Astrocyte of the spinal cord (primary cell): ENCODE measurements at regions not wholly inside any gene's neighbourhood (a gene's known extent, or its start where the extent isn't known, plus 50 kb on each side); places are given as distances from the start of the nearest gene placed in this dataset.

Experiments used
- DNase-seq: peaks from one replicate; pipeline ENCODE4 v3.0.0; 2011; ENCODE audit warnings: low read depth, low spot score
- H3K4me3 ChIP-seq: 2 replicates; pipeline ENCODE4 v1.5.1; 2011; ENCODE audit warnings: low read depth, mild to moderate bottlenecking, low read length, moderate library complexity
- in situ Hi-C: cut with HindIII; loops from 2 replicates; pipeline ENCODE4 v1.10.0; 2017; ENCODE audit warnings: low sequenced_read_pairs
- TF ChIP-seq, protein P1 (sequence below): IDR thresholded peaks from 2 replicates; pipeline ENCODE4 v1.5.1; 2012; ENCODE audit warnings: low read depth, mild to moderate bottlenecking, low read length, inconsistent platforms

DNA sequence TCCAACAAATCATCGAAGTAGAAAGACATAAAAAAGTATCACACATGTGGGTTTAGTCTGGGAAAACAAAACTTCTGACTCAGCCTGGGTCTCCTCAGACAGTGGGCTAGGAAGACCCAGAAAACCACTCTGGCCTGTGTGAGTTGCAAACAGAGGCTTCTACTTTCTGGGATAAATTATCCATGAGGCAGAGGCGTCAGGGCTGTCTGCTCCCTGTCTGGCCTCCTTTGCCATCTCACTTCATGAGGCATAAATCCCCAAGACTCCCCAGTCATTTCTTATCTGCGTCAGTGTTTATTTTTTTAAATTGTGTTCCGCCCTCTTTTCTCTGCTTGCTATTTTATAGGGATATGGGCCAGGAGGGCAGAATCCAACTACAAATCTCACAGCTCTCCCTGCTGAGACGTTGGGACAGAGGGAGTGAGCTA lies 80.6 kb upstream of the TRABD2B start:
- no peak for DNase-seq
- in situ Hi-C loops = no loop called here
- H3K4me3 ChIP-seq = no peak overlapping the region
- TF ChIP-seq, protein P1, sequence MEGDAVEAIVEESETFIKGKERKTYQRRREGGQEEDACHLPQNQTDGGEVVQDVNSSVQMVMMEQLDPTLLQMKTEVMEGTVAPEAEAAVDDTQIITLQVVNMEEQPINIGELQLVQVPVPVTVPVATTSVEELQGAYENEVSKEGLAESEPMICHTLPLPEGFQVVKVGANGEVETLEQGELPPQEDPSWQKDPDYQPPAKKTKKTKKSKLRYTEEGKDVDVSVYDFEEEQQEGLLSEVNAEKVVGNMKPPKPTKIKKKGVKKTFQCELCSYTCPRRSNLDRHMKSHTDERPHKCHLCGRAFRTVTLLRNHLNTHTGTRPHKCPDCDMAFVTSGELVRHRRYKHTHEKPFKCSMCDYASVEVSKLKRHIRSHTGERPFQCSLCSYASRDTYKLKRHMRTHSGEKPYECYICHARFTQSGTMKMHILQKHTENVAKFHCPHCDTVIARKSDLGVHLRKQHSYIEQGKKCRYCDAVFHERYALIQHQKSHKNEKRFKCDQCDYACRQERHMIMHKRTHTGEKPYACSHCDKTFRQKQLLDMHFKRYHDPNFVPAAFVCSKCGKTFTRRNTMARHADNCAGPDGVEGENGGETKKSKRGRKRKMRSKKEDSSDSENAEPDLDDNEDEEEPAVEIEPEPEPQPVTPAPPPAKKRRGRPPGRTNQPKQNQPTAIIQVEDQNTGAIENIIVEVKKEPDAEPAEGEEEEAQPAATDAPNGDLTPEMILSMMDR = no peak

DNA sequence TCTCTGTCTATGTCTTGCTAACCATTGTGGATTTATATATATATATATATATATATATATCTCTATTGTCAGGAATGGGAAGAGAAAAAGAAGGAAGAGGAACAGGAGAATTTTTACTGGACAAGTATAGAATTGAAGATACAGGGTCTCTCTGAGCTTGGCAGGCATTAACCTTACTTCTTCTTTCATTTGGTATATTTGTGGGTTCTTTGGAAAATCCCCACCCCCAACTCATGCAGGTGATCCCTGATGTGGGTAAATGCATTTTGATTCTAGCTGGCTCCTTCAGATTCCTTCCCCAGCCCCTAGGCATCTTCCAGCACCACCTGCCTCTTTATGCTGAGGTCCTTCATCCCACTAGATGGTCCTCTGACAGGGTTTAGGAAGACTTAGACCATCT lies 78.8 kb upstream of the TRABD2B start:
- in situ Hi-C loops = no loop called here
- no peak overlapping the region for H3K4me3 ChIP-seq
- DNase-seq = no peak
- TF ChIP-seq, protein P1 = no peak

DNA sequence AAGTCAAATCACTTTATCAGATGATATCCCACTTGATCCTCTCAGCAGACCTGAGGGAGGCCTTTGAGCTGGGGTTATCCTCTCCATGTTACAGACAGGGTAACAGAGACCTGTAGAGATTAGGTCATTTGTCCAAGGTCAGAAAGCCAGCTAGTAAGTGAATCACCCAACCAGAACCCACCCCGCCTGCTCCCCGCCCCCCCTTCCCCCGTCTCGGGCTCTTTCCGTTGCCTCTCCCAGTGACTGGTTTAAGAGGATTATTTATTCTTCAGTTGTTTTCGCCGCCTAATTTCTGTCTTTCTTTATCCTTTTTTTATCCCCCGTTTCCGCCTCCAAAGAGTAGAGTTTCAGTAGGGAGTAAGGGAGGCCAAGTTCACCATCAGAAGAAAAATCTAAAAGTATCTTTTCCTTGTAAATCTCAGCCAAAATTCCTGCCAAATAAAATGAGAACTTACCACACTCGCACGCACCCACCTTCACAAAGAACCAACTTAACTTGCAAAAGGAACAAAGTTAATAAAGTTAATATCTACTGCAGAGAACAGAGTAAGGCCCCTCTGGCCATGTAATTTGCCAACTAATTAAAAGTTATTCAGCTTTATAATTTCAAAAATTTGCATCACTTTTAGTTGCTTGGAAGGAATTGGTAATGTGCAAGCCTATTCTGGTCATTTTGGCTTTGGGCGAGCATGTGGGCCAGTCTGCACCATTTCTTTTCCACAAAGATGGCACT lies 76.8 kb upstream of the TRABD2B start:
- in situ Hi-C loops = no loop called here
- H3K4me3 ChIP-seq = no peak overlapping the region
- DNase-seq = no peak
- TF ChIP-seq, protein P1 = no peak

DNA sequence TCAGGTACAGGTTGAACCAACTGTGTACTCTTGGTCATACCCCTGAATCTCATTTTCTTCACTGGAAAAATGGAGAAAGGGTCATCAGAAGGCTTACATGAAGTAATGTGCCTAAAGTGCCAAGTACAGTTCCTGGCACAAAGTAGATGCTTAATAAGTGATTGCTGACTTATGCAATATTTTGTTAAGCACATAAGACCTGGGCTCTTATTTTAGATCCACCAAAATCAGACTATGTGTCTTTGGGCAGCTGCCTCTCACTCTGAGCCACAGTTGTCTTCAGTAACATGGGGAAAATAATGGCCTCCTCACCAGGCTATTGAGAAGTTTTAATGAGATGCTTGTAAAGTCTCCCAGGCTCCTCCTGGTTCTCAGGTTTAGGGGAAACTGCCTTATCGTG lies 74.3 kb upstream of the TRABD2B start:
- DNase-seq = no peak
- TF ChIP-seq, protein P1 = no peak
- in situ Hi-C loops = no loop called here
- no peak overlapping the region for H3K4me3 ChIP-seq

DNA sequence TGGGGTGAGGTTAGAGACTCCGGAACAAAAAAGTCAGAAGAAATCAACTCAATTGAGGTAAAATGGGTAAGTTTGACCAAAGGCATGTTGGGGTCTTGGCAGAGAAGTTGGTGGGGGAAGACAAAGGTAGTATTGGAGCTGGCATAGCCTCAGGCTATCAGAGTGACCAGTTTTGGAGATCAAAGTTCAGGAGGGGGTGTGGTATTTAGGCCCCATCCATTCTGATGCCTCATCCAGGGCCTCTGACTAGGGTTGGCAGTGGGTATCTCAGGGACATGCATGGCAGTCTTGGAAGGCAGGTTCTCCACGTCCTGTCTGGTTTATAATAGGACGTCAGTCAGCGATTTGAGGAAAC lies 73.2 kb upstream of the TRABD2B start:
- no peak overlapping the region for H3K4me3 ChIP-seq
- DNase-seq = no peak
- in situ Hi-C loops = no loop called here
- TF ChIP-seq, protein P1 = no peak

DNA sequence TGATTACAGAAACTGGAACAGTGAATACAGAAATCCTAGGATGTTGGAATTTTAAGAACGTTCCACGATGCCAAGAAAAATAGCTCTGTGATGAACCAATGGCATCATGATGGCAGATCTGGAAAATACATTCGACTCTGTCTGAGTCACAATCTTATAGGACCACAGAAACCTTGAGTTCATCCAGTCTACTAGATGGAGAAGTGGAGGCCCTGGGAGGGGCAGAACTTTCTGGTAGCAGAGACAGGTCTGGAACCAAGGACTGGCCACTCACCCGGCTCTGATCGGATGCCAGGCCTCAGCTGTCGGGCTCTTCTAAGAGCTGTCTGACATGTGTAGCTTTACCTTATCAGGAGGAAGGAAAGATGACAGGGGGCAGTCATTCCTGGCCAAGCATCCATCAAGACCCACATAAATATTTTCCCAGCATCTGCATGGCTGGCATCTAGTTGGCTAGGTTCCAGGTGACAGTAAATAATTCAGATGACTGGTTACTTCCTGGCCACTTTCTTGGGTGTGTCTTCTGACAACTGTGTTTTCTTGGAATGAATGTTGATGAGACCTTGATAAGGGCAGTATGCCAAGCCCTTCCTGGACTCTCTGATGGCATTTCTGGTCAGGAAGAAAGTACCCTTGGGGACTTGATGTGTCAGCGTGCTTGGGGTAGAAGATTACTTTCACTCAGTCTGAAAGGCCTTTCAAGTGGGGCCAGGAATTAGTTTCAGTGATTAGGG lies 72.6 kb upstream of the TRABD2B start:
- TF ChIP-seq, protein P1 = no peak
- no peak for DNase-seq
- no peak overlapping the region for H3K4me3 ChIP-seq
- in situ Hi-C loops = no loop called here
